ENCODE measurements at regions not wholly inside any gene's neighbourhood (a gene's known extent, or its start where the extent isn't known, plus 50 kb on each side); places are given as distances from the start of the nearest gene placed in this dataset.

- no peak for DNase-seq (ENCODE audit: insufficient read length, low spot score)
- TF ChIP-seq POLR2A (IDR thresholded peaks at IDR 0.05; ENCODE audit: low read depth, low read length), result no peak
- no peak for FAIRE-seq
These were observed 88.1 kb upstream of the C1QTNF7 start for GRCh38 chr4:15339737-15340136.

GRCh38 chr4:15340332-15340731, 87.5 kb upstream of the C1QTNF7 start:
- DNase-seq (ENCODE audit: insufficient read length, low spot score), result no peak
- TF ChIP-seq POLR2A (IDR thresholded peaks at IDR 0.05; ENCODE audit: low read depth, low read length), result no peak
- FAIRE-seq, result no peak

DNA sequence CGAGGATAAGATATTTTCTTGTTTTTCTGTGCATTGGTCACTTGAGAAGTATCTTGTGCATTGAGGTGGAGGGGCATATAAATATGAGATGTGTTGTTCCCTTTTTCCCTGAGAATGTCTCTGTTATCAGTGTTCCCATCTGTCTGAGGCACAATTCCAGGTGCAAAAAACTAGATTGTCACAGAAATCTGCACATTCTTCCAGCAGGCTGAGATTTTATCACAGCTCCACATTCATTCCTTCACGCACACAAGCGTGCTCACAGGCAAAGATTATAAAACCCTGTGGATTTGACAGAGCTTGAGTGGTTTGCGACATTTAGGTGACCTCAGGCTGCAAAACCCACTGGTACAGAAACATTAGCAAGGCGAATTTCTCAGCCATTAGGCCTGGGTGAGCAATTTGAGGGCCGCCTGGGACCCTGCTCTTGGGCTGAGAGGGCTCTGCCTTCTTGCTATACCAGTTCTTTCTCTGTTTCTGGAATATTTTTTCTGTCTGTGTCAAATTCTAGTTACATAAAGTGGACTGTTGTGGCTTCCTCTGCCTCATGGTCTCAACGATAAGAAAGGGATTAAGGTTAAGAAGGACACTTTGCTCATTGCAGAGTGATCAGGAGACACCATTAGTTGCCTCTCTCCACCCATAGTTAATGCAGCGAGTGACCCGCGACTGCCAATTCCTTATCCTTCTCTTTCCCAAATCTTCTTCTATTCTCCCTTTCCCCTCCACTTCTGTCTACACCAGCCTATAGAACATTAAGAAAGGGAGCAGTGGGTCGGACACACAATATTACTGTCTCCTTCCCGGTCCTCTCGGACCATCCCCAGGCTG, 86.7 kb upstream of the C1QTNF7 start:
- no peak for TF ChIP-seq POLR2A (IDR thresholded peaks at IDR 0.05; ENCODE audit: low read depth, low read length)
- no peak for DNase-seq (ENCODE audit: insufficient read length, low spot score)
- no peak for FAIRE-seq

DNA sequence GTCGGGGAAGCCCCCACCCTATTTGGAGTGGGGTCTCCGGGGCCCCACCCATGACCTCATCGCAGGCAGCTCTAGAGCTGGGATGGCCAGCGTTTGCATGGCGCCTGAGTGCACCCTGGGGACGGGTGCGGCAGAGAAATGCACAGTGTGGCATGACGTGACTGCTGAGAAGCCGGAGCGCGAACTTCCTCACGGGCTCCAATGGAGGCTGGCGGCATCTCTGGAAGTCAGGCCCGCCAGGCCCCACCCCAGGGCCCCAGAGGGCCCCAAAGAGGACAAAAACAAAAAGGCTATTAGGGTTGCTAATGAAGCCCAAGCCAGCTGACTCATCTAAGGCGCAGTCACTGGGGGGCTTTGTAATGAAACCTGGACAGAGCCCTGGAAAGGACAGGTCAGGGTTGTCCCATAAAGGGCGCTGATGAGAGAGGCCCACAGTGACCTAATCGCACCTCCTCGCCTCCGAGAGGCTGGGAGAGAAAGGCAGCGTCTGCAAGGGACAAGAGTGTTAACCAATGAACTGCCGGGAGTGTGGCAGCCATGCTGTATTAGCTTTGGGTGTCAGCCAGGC, 86.0 kb upstream of the C1QTNF7 start:
- TF ChIP-seq POLR2A (IDR thresholded peaks at IDR 0.05; ENCODE audit: low read depth, low read length), result no peak
- FAIRE-seq, result no peak
- no peak for DNase-seq (ENCODE audit: insufficient read length, low spot score)

DNA sequence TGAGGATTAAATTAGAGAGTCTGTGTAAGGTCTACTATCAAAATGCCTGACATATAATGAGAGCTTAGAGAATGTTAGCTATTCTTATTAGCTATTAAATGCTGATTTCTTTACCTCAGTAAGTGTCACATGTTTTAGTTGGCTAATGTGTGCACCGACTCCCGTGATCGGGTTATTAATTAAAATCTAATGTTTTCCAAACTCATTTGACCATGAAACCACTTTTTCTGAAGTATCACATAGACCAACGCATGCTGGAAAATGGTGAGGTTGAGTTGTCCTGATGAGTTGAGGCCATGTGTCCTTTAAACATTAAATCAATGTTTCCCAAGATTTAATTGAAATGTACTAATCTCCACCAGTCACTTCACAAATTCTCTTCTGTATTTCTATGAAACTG, 84.8 kb upstream of the C1QTNF7 start:
- no peak for TF ChIP-seq POLR2A (IDR thresholded peaks at IDR 0.05; ENCODE audit: low read depth, low read length)
- no peak for FAIRE-seq
- DNase-seq (ENCODE audit: insufficient read length, low spot score), result no peak

DNA sequence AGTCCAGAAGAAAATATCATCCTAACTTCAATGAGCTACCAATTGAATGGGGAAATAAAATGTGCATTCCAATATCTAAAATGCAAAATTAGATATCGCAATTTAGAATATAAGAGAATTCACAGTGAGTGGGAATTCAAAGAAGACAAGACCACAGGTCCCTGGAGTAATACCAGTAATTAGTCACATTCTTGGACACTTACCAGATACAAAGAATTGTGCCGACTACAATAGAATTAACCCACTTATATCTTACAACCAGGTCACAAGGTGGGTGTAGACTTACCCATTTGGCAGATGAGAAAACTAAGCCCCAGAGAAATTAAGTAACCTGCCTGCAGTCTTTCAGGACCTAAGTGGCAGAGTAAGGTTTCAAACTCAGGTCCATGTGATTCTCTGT, 84.3 kb upstream of the C1QTNF7 start:
- DNase-seq (ENCODE audit: insufficient read length, low spot score), result no peak
- no peak for TF ChIP-seq POLR2A (IDR thresholded peaks at IDR 0.05; ENCODE audit: low read depth, low read length)
- no peak for FAIRE-seq

DNA sequence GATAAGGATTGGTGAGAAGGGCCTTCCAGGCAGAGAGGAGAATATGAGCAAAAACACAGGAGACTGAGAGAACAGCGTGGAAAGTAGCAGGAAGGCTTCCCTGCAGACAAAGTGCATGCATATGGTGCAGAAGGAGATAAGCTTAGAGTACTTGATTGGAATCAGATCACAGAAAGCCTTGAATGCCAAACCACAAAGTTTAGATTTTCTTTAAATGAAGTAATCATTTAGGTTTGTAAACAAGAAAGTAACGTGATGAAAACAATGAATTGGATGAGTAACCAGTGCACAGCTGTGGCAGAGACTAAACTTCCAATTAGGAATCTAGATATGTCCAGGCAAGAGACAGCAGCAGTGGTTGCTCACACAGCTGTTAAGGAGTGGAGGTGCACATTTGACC, 83.8 kb upstream of the C1QTNF7 start:
- FAIRE-seq (no peak), DNase-seq (ENCODE audit: insufficient read length, low spot score) (no peak)
- TF ChIP-seq POLR2A (IDR thresholded peaks at IDR 0.05; ENCODE audit: low read depth, low read length), result no peak

DNA sequence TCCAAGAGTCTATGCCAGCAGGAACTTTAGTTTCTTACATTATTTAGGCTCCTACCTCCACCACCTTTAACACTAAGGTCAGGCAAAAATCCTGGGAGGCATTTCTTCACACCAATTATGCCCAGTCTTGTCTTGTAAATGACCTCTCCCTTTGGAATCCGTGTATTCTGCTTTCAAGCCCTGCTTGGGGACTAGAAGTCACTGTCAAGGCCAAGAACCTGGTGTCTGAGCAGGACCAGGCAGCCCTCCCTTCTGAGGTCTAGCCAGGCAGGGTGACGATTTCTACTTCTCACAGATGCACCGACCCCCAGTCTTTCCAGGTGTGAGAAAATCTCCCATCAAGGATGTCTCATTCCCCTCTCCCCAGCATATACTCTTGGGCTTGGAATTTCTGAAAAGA, 82.7 kb upstream of the C1QTNF7 start:
- no peak for TF ChIP-seq POLR2A (IDR thresholded peaks at IDR 0.05; ENCODE audit: low read depth, low read length)
- no peak for FAIRE-seq
- DNase-seq (ENCODE audit: insufficient read length, low spot score), result no peak

DNA sequence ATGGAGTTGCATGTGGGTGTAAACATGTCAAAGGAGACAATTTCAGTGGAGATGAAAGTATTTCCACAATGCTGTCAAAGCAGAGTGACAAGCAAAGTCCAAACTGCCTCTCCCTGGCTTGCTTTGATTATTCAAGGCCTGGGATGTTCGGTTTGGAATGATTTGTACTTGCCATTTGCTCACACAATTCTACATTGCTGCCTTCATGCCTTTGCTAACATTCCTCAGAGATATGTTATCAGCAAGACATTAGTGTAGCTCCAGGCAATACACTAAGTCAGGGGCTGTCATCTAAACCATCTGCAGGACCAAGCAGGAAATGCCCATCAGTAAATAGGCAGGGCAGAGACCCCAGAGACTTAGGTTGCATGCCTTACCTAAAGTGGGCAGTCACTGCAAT, 79.6 kb upstream of the C1QTNF7 start:
- no peak for FAIRE-seq
- TF ChIP-seq POLR2A (IDR thresholded peaks at IDR 0.05; ENCODE audit: low read depth, low read length), result no peak
- DNase-seq (ENCODE audit: insufficient read length, low spot score), result no peak

GRCh38 chr4:15348695-15349094, 79.1 kb upstream of the C1QTNF7 start:
- DNase-seq (ENCODE audit: insufficient read length, low spot score), result no peak
- no peak for TF ChIP-seq POLR2A (IDR thresholded peaks at IDR 0.05; ENCODE audit: low read depth, low read length)
- FAIRE-seq, result no peak

DNA sequence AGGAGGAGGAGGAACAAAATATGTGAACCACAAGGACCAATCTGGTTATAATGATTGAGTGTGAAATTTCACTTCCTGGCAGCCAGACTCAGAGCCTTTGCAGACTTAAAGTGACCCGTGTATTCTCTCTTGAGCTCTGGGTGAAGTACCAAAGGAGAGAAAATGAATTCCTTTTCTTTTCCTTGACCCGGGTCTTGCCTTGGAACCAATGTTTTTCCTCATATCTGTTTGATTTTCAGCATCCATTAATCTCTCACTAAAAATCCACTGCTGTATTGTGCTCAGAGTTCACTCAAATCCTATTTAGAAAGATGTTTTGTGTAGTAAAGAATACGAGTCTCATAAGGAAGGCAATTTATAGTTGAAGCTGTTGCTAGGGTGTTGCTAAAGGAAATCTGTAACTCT, 78.3 kb upstream of the C1QTNF7 start:
- no peak for TF ChIP-seq POLR2A (IDR thresholded peaks at IDR 0.05; ENCODE audit: low read depth, low read length)
- FAIRE-seq, result no peak
- DNase-seq (ENCODE audit: insufficient read length, low spot score), result no peak

GRCh38 chr4:15349965-15350364, 77.9 kb upstream of the C1QTNF7 start:
- TF ChIP-seq POLR2A (IDR thresholded peaks at IDR 0.05; ENCODE audit: low read depth, low read length), result no peak
- no peak for DNase-seq (ENCODE audit: insufficient read length, low spot score)
- FAIRE-seq, result no peak

- no peak for FAIRE-seq
- TF ChIP-seq POLR2A (IDR thresholded peaks at IDR 0.05; ENCODE audit: low read depth, low read length), result no peak
- DNase-seq (ENCODE audit: insufficient read length, low spot score), result no peak
These were observed 75.3 kb upstream of the C1QTNF7 start for GRCh38 chr4:15352524-15352923.

DNA sequence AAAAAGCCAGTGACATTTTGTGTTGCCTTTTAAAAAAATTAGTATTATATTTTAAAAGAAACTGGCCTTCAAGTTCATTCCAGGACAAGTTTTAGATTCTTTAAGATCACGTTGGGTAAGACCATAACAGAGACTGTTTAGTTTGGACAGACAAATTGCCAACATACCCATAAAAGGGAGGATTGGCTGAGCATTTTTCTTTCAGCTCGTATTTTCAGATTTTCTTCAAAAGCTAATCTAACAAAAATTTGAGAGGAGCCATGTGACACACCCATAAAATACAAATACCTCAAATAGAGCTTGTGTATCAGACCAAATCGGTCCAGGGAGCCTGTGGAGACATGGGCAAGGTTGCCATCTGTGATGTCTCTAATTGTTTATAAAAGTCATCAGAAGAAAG, 74.6 kb upstream of the C1QTNF7 start:
- no peak for TF ChIP-seq POLR2A (IDR thresholded peaks at IDR 0.05; ENCODE audit: low read depth, low read length)
- FAIRE-seq (no peak), DNase-seq (ENCODE audit: insufficient read length, low spot score) (no peak)
